ENCODE measurements at regions not wholly inside any gene's neighbourhood (a gene's known extent, or its start where the extent isn't known, plus 50 kb on each side); places are given as distances from the start of the nearest gene placed in this dataset.

DNA sequence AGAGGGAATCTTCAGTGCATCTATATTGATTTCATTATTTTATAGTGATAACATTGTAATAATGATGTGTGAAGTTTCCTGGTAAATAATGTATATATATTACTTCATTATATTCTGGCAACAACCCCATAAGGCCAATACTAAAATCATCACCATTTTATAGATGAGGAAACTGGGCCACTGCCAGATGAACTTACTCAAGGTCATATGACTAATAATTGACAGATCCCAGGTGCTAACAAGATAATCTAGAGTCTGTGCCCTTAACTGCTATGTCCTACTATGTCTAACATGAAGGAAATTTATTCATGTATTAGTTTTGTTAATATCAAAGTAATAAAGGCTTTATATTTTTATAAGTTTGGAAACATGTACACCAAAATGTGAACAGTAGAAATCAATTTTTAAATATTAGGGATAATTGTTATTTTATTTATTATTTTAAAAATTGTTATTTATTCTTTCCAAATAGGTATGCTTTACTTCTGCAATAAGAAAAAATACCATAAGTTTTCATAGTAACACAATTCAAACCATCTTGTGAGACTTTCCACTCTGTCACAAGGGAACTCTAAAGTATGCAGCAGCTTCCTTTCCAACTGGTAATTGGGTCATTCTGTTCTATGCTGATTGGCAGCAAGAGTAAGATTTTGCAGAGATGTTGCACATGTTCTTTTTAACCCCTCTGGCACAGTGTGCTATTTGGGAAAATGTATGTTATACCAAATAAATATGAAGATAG is 90.8 kb upstream of the CMC1 start:
- no peak for FAIRE-seq
- TF ChIP-seq EZH2 (IDR thresholded peaks at IDR 0.05; ENCODE audit: low read length): no peak
- TF ChIP-seq, protein P1, sequence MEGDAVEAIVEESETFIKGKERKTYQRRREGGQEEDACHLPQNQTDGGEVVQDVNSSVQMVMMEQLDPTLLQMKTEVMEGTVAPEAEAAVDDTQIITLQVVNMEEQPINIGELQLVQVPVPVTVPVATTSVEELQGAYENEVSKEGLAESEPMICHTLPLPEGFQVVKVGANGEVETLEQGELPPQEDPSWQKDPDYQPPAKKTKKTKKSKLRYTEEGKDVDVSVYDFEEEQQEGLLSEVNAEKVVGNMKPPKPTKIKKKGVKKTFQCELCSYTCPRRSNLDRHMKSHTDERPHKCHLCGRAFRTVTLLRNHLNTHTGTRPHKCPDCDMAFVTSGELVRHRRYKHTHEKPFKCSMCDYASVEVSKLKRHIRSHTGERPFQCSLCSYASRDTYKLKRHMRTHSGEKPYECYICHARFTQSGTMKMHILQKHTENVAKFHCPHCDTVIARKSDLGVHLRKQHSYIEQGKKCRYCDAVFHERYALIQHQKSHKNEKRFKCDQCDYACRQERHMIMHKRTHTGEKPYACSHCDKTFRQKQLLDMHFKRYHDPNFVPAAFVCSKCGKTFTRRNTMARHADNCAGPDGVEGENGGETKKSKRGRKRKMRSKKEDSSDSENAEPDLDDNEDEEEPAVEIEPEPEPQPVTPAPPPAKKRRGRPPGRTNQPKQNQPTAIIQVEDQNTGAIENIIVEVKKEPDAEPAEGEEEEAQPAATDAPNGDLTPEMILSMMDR (optimal IDR thresholded peaks at IDR 0.05 in 1 of 3, IDR thresholded peaks at IDR 0.05 in 1 of 3, conservative IDR thresholded peaks at IDR 0.05 in 1 of 3; ENCODE audit: extremely low read depth in 1 of 3, insufficient read depth in 2 of 3, low read length in 3 of 3): no peak
- dilution Hi-C loops (cut with MboI; ENCODE audit: extremely low pct_ligation_motif_present, low sequenced_read_pairs): no loop called here

DNA sequence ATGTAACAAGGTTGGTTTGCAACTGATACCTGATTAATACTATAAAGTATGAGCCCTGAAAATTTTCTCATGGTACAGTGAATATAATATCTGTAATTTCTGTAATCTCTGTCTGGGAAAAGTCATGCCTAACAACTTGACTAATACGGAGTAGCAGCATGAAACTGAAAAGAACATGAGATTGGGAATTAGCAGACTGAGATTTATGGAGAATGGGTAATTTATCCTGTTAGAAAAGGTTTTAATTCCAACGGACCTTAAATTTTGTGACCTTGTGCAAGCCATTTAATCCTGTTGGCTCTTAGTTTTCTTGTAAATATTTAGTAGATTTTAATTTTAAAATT is 90.2 kb upstream of the CMC1 start:
- TF ChIP-seq EZH2 (IDR thresholded peaks at IDR 0.05; ENCODE audit: low read length): no peak
- TF ChIP-seq, protein P1 (optimal IDR thresholded peaks at IDR 0.05 in 1 of 3, IDR thresholded peaks at IDR 0.05 in 1 of 3, conservative IDR thresholded peaks at IDR 0.05 in 1 of 3; ENCODE audit: extremely low read depth in 1 of 3, insufficient read depth in 2 of 3, low read length in 3 of 3): no peak
- dilution Hi-C loops (cut with MboI; ENCODE audit: extremely low pct_ligation_motif_present, low sequenced_read_pairs): no loop called here
- FAIRE-seq: no peak
- H3K36me3 ChIP-seq (ENCODE audit: control insufficient read depth in 2 of 2, extremely low read depth in 1 of 2, insufficient read depth in 2 of 2, low read length in 2 of 2): no peaks in the 10 kb centered on the region
- no peaks in the 10 kb centered on the region for H3K9me1 ChIP-seq (ENCODE audit: control insufficient read depth, extremely low read depth, insufficient read depth, low read length)
- H3K9ac ChIP-seq (ENCODE audit: control insufficient read depth, extremely low read depth, insufficient read depth, low read length): no peak overlapping the region
- no peaks in the 10 kb centered on the region for H3K27me3 ChIP-seq (ENCODE audit: control insufficient read depth, extremely low read depth, insufficient read depth, low read length)
- no peaks in the 10 kb centered on the region for H4K20me1 ChIP-seq (ENCODE audit: control insufficient read depth, extremely low read depth, insufficient read depth, low read length)
- no peaks in the 10 kb centered on the region for H3K4me1 ChIP-seq (ENCODE audit: control insufficient read depth, extremely low read depth, insufficient read depth, low read length)
- H3K9me3 ChIP-seq (ENCODE audit: control insufficient read depth, low read depth, low read length): no peaks in the 10 kb centered on the region
- DNase-seq (ENCODE audit: low read depth, low spot score): no peak
- H2AFZ ChIP-seq (ENCODE audit: control insufficient read depth, low read length): no peak overlapping the region
- no peak overlapping the region for H3K27ac ChIP-seq (ENCODE audit: control insufficient read depth, insufficient read depth, low read length)
- H3K79me2 ChIP-seq (ENCODE audit: control insufficient read depth, insufficient read depth, low read length): no peaks in the 10 kb centered on the region
- no peak overlapping the region for H3K4me3 ChIP-seq (ENCODE audit: control insufficient read depth in 2 of 3, extremely low read depth in 1 of 3, insufficient read depth in 2 of 3, low read depth in 1 of 3, low read length in 3 of 3)
- no peak overlapping the region for H3K4me2 ChIP-seq (ENCODE audit: control insufficient read depth, extremely low read depth, insufficient read depth, low read depth, low read length)

More for the DNA sequence above, 90.8 kb upstream of the CMC1 start:
- H4K20me1 ChIP-seq (ENCODE audit: control insufficient read depth, extremely low read depth, insufficient read depth, low read length): no peaks in the 10 kb centered on the region
- H3K9ac ChIP-seq (ENCODE audit: control insufficient read depth, extremely low read depth, insufficient read depth, low read length): no peak overlapping the region
- no peaks in the 10 kb centered on the region for H3K27me3 ChIP-seq (ENCODE audit: control insufficient read depth, extremely low read depth, insufficient read depth, low read length)
- H3K36me3 ChIP-seq (ENCODE audit: control insufficient read depth in 2 of 2, extremely low read depth in 1 of 2, insufficient read depth in 2 of 2, low read length in 2 of 2): no peaks in the 10 kb centered on the region
- no peak overlapping the region for H3K4me3 ChIP-seq (ENCODE audit: control insufficient read depth in 2 of 3, extremely low read depth in 1 of 3, insufficient read depth in 2 of 3, low read depth in 1 of 3, low read length in 3 of 3)
- no peaks in the 10 kb centered on the region for H3K9me3 ChIP-seq (ENCODE audit: control insufficient read depth, low read depth, low read length)
- H3K9me1 ChIP-seq (ENCODE audit: control insufficient read depth, extremely low read depth, insufficient read depth, low read length): no peaks in the 10 kb centered on the region
- H3K4me1 ChIP-seq (ENCODE audit: control insufficient read depth, extremely low read depth, insufficient read depth, low read length): no peaks in the 10 kb centered on the region
- H3K27ac ChIP-seq (ENCODE audit: control insufficient read depth, insufficient read depth, low read length): no peak overlapping the region
- H3K4me2 ChIP-seq (ENCODE audit: control insufficient read depth, extremely low read depth, insufficient read depth, low read depth, low read length): no peak overlapping the region
- no peaks in the 10 kb centered on the region for H3K79me2 ChIP-seq (ENCODE audit: control insufficient read depth, insufficient read depth, low read length)
- no peak for DNase-seq (ENCODE audit: low read depth, low spot score)
- no peak overlapping the region for H2AFZ ChIP-seq (ENCODE audit: control insufficient read depth, low read length)

Data from keratinocyte (primary cell).